Tibial nerve (tissue), 4 donors: ENCODE measurements at regions not wholly inside any gene's neighbourhood (a gene's known extent, or its start where the extent isn't known, plus 50 kb on each side); places are given as distances from the start of the nearest gene placed in this dataset.

Experiments
- EP300 ChIP-seq, 2 donors: sonication (generic); formaldehyde crosslinking; IDR thresholded peaks; one replicate each; pipeline ENCODE4 v1.6.1; 2017; ENCODE audit warnings: antibody characterized with exemption in 2 of 2, mild to moderate bottlenecking in 1 of 2
- TF ChIP-seq, protein P1 (sequence below), 5 experiments: fragments of 200-600 bp in 3 of 5; fragments of 450-650 bp in 2 of 5; sonication (generic) in 3 of 5; IDR thresholded peaks; one replicate each; pipeline ENCODE4 v1.5.1; 2016 to 2019; ENCODE audit warnings: antibody characterized with exemption in 5 of 5, mild to moderate bottlenecking in 3 of 5, moderate library complexity in 2 of 5

DNA sequence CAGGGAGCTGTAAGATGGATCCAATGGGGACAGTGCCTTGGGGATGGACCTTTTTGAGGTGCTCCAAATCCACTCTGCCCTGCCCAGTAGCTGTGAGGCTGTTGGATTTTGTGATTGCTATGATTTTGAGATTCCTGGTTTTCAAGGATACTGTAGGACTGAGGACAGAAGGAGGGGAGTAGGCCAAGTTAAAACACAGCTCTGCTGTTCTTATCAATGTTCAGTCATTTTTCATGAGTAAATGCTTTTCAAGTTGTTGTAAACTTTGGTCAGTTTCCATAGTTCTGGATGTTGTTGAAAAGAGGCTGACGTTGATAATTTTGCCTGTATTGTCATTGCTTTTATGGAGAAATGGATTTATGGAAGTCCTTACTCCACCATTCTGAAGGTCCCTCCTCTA, 361.2 kb downstream of the ZNF516 start:
- TF ChIP-seq, protein P1, sequence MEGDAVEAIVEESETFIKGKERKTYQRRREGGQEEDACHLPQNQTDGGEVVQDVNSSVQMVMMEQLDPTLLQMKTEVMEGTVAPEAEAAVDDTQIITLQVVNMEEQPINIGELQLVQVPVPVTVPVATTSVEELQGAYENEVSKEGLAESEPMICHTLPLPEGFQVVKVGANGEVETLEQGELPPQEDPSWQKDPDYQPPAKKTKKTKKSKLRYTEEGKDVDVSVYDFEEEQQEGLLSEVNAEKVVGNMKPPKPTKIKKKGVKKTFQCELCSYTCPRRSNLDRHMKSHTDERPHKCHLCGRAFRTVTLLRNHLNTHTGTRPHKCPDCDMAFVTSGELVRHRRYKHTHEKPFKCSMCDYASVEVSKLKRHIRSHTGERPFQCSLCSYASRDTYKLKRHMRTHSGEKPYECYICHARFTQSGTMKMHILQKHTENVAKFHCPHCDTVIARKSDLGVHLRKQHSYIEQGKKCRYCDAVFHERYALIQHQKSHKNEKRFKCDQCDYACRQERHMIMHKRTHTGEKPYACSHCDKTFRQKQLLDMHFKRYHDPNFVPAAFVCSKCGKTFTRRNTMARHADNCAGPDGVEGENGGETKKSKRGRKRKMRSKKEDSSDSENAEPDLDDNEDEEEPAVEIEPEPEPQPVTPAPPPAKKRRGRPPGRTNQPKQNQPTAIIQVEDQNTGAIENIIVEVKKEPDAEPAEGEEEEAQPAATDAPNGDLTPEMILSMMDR (IDR thresholded peaks at IDR 0.05), result no peak
- TF ChIP-seq EP300 (IDR thresholded peaks at IDR 0.05), result no peak
